ENCODE measurements at regions not wholly inside any gene's neighbourhood (a gene's known extent, or its start where the extent isn't known, plus 50 kb on each side); places are given as distances from the start of the nearest gene placed in this dataset.

- in situ Hi-C loops (cut with MboI; ENCODE audit: low sequenced_read_pairs, unreplicated experiment) = no loop called here
- no peak for TF ChIP-seq CTCF (IDR thresholded peaks at IDR 0.05; ENCODE audit: borderline replicate concordance, control extremely low read depth, extremely low read depth, insufficient read depth, missing control alignments)
- no peak for DNase-seq (ENCODE audit: low spot score)
Observed at GRCh38 chr6:170165471-170166117, 125.3 kb downstream of the DLL1 start.

- in situ Hi-C loops (cut with MboI; ENCODE audit: low sequenced_read_pairs, unreplicated experiment) = no loop called here
- no peak for DNase-seq (ENCODE audit: low spot score)
- no peak for TF ChIP-seq CTCF (IDR thresholded peaks at IDR 0.05; ENCODE audit: borderline replicate concordance, control extremely low read depth, extremely low read depth, insufficient read depth, missing control alignments)
Observed at GRCh38 chr6:170165085-170165470, 125.8 kb downstream of the DLL1 start.

- in situ Hi-C loops (cut with MboI; ENCODE audit: low sequenced_read_pairs, unreplicated experiment) = no loop called here
- no peak for DNase-seq (ENCODE audit: low spot score)
- TF ChIP-seq CTCF (IDR thresholded peaks at IDR 0.05; ENCODE audit: borderline replicate concordance, control extremely low read depth, extremely low read depth, insufficient read depth, missing control alignments) = no peak
Observed at GRCh38 chr6:170164271-170164900, 126.5 kb downstream of the DLL1 start.

GRCh38 chr6:170163405-170164170 lies 127.3 kb downstream of the DLL1 start:
- DNase-seq (ENCODE audit: low spot score) = no peak
- in situ Hi-C loops (cut with MboI; ENCODE audit: low sequenced_read_pairs, unreplicated experiment) = no loop called here
- no peak for TF ChIP-seq CTCF (IDR thresholded peaks at IDR 0.05; ENCODE audit: borderline replicate concordance, control extremely low read depth, extremely low read depth, insufficient read depth, missing control alignments)

- in situ Hi-C loops (cut with MboI; ENCODE audit: low sequenced_read_pairs, unreplicated experiment) = no loop called here
- no peak for DNase-seq (ENCODE audit: low spot score)
- TF ChIP-seq CTCF (IDR thresholded peaks at IDR 0.05; ENCODE audit: borderline replicate concordance, control extremely low read depth, extremely low read depth, insufficient read depth, missing control alignments) = no peak
Observed at GRCh38 chr6:170162775-170163404, 128.0 kb downstream of the DLL1 start.

GRCh38 chr6:170162011-170162774 lies 128.7 kb downstream of the DLL1 start:
- DNase-seq (ENCODE audit: low spot score) = no peak
- in situ Hi-C loops (cut with MboI; ENCODE audit: low sequenced_read_pairs, unreplicated experiment) = no loop called here
- TF ChIP-seq CTCF (IDR thresholded peaks at IDR 0.05; ENCODE audit: borderline replicate concordance, control extremely low read depth, extremely low read depth, insufficient read depth, missing control alignments) = no peak
